IMR-90 (cell line): ENCODE measurements at regions not wholly inside any gene's neighbourhood (a gene's known extent, or its start where the extent isn't known, plus 50 kb on each side); places are given as distances from the start of the nearest gene placed in this dataset.

Experiments used
- ATAC-seq: fragments of 200-7000 bp; cut with Tn5 transposase; 2 replicates; pipeline ENCODE4 v1.9.1; 2020; ENCODE audit warnings: low read depth, mild to moderate bottlenecking, moderate library complexity
- BruUV-seq: library from RNA; stranded (reverse); fragments of 400-500 nt; replicated peaks from 2 replicates; lab custom pipeline; 2021; lab: Mats Ljungman, UMichigan
- CTCF ChIA-PET: fragments of 300-600 bp; formaldehyde crosslinking; extraction: SDS; loops from one replicate; lab custom pipeline; 2021; ENCODE audit warnings: antibody characterized with exemption; lab: Yijun Ruan, JAX
- POLR2A ChIA-PET: fragments of 300-600 bp; sonication (Branson Sonifier 250); formaldehyde crosslinking; loops from one replicate; lab custom pipeline; 2022; ENCODE audit warnings: antibody characterized with exemption; ENCODE audit not compliant: unreplicated experiment; lab: Charles Lee
- DNase-seq: peaks from one replicate; pipeline ENCODE4 v3.0.0; 2013
- H2AFZ ChIP-seq: replicated peaks from 2 replicates; pipeline ENCODE3; 2013; ENCODE audit warnings: low read length, mild to moderate bottlenecking; ENCODE audit not compliant: poor library complexity
- H2AK5ac ChIP-seq: 2 replicates; pipeline ENCODE4 v1.6.1; 2013; ENCODE audit warnings: low read depth, low read length, inconsistent platforms
- H2AK9ac ChIP-seq: replicated peaks from 2 replicates; pipeline ENCODE3; 2013; ENCODE audit warnings: mild to moderate bottlenecking, low read depth, low read length, moderate library complexity; ENCODE audit not compliant: poor library complexity
- H2BK120ac ChIP-seq: 2 replicates; pipeline ENCODE4 v1.6.1; 2013; ENCODE audit warnings: low read depth, low read length, inconsistent platforms
- H2BK15ac ChIP-seq: 3 replicates; pipeline ENCODE4 v1.6.1; 2013; ENCODE audit warnings: low read depth, low read length, inconsistent platforms
- H2BK20ac ChIP-seq: 2 replicates; pipeline ENCODE4 v1.6.1; 2013; ENCODE audit warnings: low read depth, mild to moderate bottlenecking, inconsistent platforms, low read length, moderate library complexity
- H2BK5ac ChIP-seq: 2 replicates; pipeline ENCODE4 v1.6.1; 2013; ENCODE audit warnings: mild to moderate bottlenecking, low read depth, low read length, inconsistent platforms; ENCODE audit not compliant: poor library complexity, severe bottlenecking
- H3K14ac ChIP-seq: replicated peaks from 2 replicates; pipeline ENCODE4 v1.6.1; 2013; ENCODE audit warnings: low read depth, low read length, inconsistent platforms
- H3K18ac ChIP-seq: 2 replicates; pipeline ENCODE4 v1.6.1; 2013; ENCODE audit warnings: low read depth, low read length, control low read depth
- H3K23ac ChIP-seq: 2 replicates; pipeline ENCODE4 v1.6.1; 2013; ENCODE audit warnings: low read depth, low read length, inconsistent platforms
- H3K27ac ChIP-seq: 2 replicates; pipeline ENCODE4 v1.5.1; 2013; ENCODE audit warnings: mild to moderate bottlenecking, control low read depth, low read length; ENCODE audit not compliant: insufficient read depth
- H3K27me3 ChIP-seq: 2 replicates; pipeline ENCODE4 v1.6.1; 2013; ENCODE audit warnings: low read length; ENCODE audit not compliant: control insufficient read depth, insufficient read depth
- H3K36me3 ChIP-seq: 2 replicates; pipeline ENCODE4 v1.6.1; 2013; ENCODE audit warnings: low read length, mixed read lengths; ENCODE audit not compliant: control insufficient read depth, insufficient read depth
- H3K4ac ChIP-seq: 2 replicates; pipeline ENCODE4 v1.6.1; 2013; ENCODE audit warnings: low read depth, low read length, inconsistent platforms
- H3K4me1 ChIP-seq: 2 replicates; pipeline ENCODE4 v1.6.1; 2013; ENCODE audit warnings: low read length, mixed read lengths; ENCODE audit not compliant: control insufficient read depth, insufficient read depth
- H3K4me2 ChIP-seq: 2 replicates; pipeline ENCODE4 v1.6.1; 2013; ENCODE audit warnings: low read depth, mild to moderate bottlenecking, control low read depth, low read length, moderate library complexity
- H3K4me3 ChIP-seq: 2 replicates; pipeline ENCODE4 v1.5.1; 2013; ENCODE audit warnings: low read depth, mild to moderate bottlenecking, control low read depth, low read length, moderate library complexity; ENCODE audit not compliant: insufficient read depth
- H3K56ac ChIP-seq: 2 replicates; pipeline ENCODE4 v1.6.1; 2013; ENCODE audit warnings: low read length, inconsistent platforms; ENCODE audit not compliant: insufficient read depth; ENCODE audit errors: extremely low read depth
- H3K79me1 ChIP-seq, 2 experiments: 2 replicates each; pipeline ENCODE4 v1.6.1; 2013; ENCODE audit warnings: low read length in 2 of 2, inconsistent platforms in 1 of 2, low read depth in 1 of 2
- H3K9ac ChIP-seq: 2 replicates; pipeline ENCODE4 v1.6.1; 2013; ENCODE audit warnings: low read depth, low read length, control low read depth
- H3K9me1 ChIP-seq: 2 replicates; pipeline ENCODE4 v1.6.1; 2013; ENCODE audit warnings: low read length, inconsistent platforms; ENCODE audit not compliant: insufficient read depth
- H3K9me3 ChIP-seq: 2 replicates; pipeline ENCODE4 v1.6.1; 2013; ENCODE audit warnings: low read length; ENCODE audit not compliant: control insufficient read depth, insufficient read depth
- H4K20me1 ChIP-seq: 2 replicates; pipeline ENCODE4 v1.6.1; 2013; ENCODE audit warnings: low read length, inconsistent platforms; ENCODE audit not compliant: insufficient read depth
- H4K5ac ChIP-seq: 2 replicates; pipeline ENCODE4 v1.6.1; 2013; ENCODE audit warnings: mild to moderate bottlenecking, low read depth, low read length, control low read depth
- H4K8ac ChIP-seq, 2 experiments: 2 replicates each; pipeline ENCODE4 v1.6.1; 2013; ENCODE audit warnings: low read depth in 2 of 2, low read length in 2 of 2, control low read depth in 1 of 2, inconsistent platforms in 1 of 2
- H4K91ac ChIP-seq: 2 replicates; pipeline ENCODE4 v1.6.1; 2013; ENCODE audit warnings: low read depth, low read length, inconsistent platforms; ENCODE audit not compliant: insufficient read depth
- CEBPB ChIP-seq: IDR thresholded peaks from 2 replicates; pipeline ENCODE4 v1.6.1; 2012; ENCODE audit warnings: low read depth, low read length, improper control_type of control experiment
- NFE2L2 ChIP-seq: fragments of 150-350 bp; IDR thresholded peaks from 2 replicates; pipeline ENCODE4 v1.6.1; 2016; ENCODE audit warnings: low read depth, mild to moderate bottlenecking, low read length
- RAD21 ChIP-seq: IDR thresholded peaks from 2 replicates; pipeline ENCODE4 v1.6.1; 2012; ENCODE audit warnings: low read length, improper control_type of control experiment
- SMC3 ChIP-seq: fragments of 150-350 bp; IDR thresholded peaks from 2 replicates; pipeline ENCODE4 v1.6.1; 2016; ENCODE audit warnings: low read depth, mild to moderate bottlenecking, antibody characterized with exemption, low read length, moderate library complexity
- WGBS, 2 experiments: methylation state at CpG; one replicate each; pipeline versions ENCODE4 v1.1.5 to v1.1.7; 2013; ENCODE audit warnings: missing lambda C conversion rate in 2 of 2; ENCODE audit not compliant: insufficient read length in 1 of 2; ENCODE audit errors: extremely low coverage in 2 of 2; 5-methylcytosine and 5-hydroxymethylcytosine counted together
- dilution Hi-C: fragments of 300-500 bp; cut with HindIII; formaldehyde crosslinking; loops from one replicate; pipeline ENCODE4 v1.14.3; 2018; ENCODE audit warnings: low sequenced_read_pairs; ENCODE audit not compliant: unreplicated experiment
- in situ Hi-C: fragments of 300-500 bp; cut with MboI; formaldehyde crosslinking; loops from 3 replicates; pipeline ENCODE4 v1.14.3; 2019; ENCODE audit warnings: low sequenced_read_pairs, inconsistent platforms, mixed read lengths
- intact Hi-C: fragments of 100-400 bp; cut with micrococcal nuclease; formaldehyde crosslinking; loops from 2 replicates; pipeline ENCODE4 v1.10.0; 2022
- TF ChIP-seq, protein P1 (sequence below): fragments of 150-350 bp; IDR thresholded peaks from 2 replicates; pipeline ENCODE4 v1.6.1; 2017; ENCODE audit warnings: mild to moderate bottlenecking, antibody characterized with exemption, low read length, low read depth

DNA sequence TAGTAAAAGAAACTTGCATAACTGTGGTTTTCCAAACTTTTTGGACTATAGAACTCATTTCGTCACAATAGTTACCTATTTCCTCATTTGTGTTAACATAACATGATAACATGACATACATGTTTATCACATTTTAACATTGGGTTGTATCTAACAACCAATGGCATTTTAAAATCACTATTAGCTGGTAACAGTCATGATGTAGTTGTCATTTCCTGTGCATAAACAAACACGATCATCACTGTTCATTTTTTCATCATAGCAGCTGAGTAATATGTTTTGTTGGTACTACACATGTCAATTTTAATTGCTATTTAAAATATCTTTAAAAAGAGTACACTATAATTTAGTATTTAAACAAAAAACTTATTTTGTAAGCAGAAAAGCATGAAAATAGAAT, 402.4 kb downstream of the SATB2 start:
- ChIA-PET POLR2A (no interaction called here), CTCF (no interaction called here)
- H3K23ac ChIP-seq: no peak overlapping the region
- no peaks in the 10 kb centered on the region for H3K27me3 ChIP-seq
- no peak overlapping the region for H2BK20ac ChIP-seq
- H3K4me2 ChIP-seq: no peak overlapping the region
- no peak overlapping the region for H4K5ac ChIP-seq
- no peak overlapping the region for H3K14ac ChIP-seq
- no peak overlapping the region for H4K91ac ChIP-seq
- H2AK9ac ChIP-seq: no peak overlapping the region
- dilution Hi-C loops: no loop called here
- H3K4me1 ChIP-seq: no peaks in the 10 kb centered on the region
- no peak overlapping the region for H2BK120ac ChIP-seq
- no peaks in the 10 kb centered on the region for H3K9me1 ChIP-seq
- intact Hi-C loops: no loop called here
- H3K79me1 ChIP-seq: no peaks in the 10 kb centered on the region
- TF ChIP-seq NFE2L2 (no peak), SMC3 (no peak), RAD21 (no peak), CEBPB (no peak)
- TF ChIP-seq, protein P1, sequence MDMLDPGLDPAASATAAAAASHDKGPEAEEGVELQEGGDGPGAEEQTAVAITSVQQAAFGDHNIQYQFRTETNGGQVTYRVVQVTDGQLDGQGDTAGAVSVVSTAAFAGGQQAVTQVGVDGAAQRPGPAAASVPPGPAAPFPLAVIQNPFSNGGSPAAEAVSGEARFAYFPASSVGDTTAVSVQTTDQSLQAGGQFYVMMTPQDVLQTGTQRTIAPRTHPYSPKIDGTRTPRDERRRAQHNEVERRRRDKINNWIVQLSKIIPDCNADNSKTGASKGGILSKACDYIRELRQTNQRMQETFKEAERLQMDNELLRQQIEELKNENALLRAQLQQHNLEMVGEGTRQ: no peak
- WGBS, 2 experiments: no CpG with 5 or more reads among the region's 2 CpGs
- DNase-seq: peak; percentile 0
- no peak overlapping the region for H2BK15ac ChIP-seq
- no peak overlapping the region for H2AK5ac ChIP-seq
- no peak overlapping the region for H3K4me3 ChIP-seq
- H3K27ac ChIP-seq: no peak overlapping the region
- no peak overlapping the region for H2AFZ ChIP-seq
- no peaks in the 10 kb centered on the region for H4K20me1 ChIP-seq
- no peak overlapping the region for H4K8ac ChIP-seq
- BruUV-seq: no TSS peak
- H3K9ac ChIP-seq: no peak overlapping the region
- no peak for ATAC-seq
- H3K18ac ChIP-seq: no peak overlapping the region
- H3K9me3 ChIP-seq: no peaks in the 10 kb centered on the region
- H3K4ac ChIP-seq: no peak overlapping the region
- in situ Hi-C loops: no loop called here
- H3K36me3 ChIP-seq: no peaks in the 10 kb centered on the region
- H2BK5ac ChIP-seq: no peak overlapping the region
- no peak overlapping the region for H3K56ac ChIP-seq
